ENCODE measurements at regions not wholly inside any gene's neighbourhood (a gene's known extent, or its start where the extent isn't known, plus 50 kb on each side); places are given as distances from the start of the nearest gene placed in this dataset.
"Not testable (repeated sequence)": the region's sequence is repeated elsewhere in the genome, so short reads cannot be mapped to it uniquely, and the experiment has no call there.

- H2AFZ ChIP-seq (ENCODE audit: low read length, unreplicated experiment): no peak overlapping the region
- no peaks in the 10 kb centered on the region for H3K36me3 ChIP-seq (ENCODE audit: insufficient read depth, low read length)
- H3K79me2 ChIP-seq (ENCODE audit: control insufficient read depth, insufficient read depth, low read length, unreplicated experiment): no peaks in the 10 kb centered on the region
- peaks cover 15% of the 10 kb centered on the region; the same call in 1 of the 2 replicates for H3K27me3 ChIP-seq (ENCODE audit: insufficient read depth, low read length)
- H3K27ac ChIP-seq (ENCODE audit: low read depth, low read length): no peak overlapping the region
- no peaks in the 10 kb centered on the region for H3K4me1 ChIP-seq (ENCODE audit: control insufficient read depth, insufficient read depth, low read length, unreplicated experiment)
- H3K4me3 ChIP-seq (ENCODE audit: low read depth, low read length): no peak overlapping the region
Measured at GRCh38 chr12:42010715-42011114, 134.0 kb downstream of the GXYLT1 start.

GRCh38 chr12:42010257-42010656, 134.4 kb downstream of the GXYLT1 start:
- H3K4me1 ChIP-seq (ENCODE audit: control insufficient read depth, insufficient read depth, low read length, unreplicated experiment): no peaks in the 10 kb centered on the region
- H3K4me3 ChIP-seq (ENCODE audit: low read depth, low read length): no peak overlapping the region
- no peak overlapping the region for H2AFZ ChIP-seq (ENCODE audit: low read length, unreplicated experiment)
- H3K27ac ChIP-seq (ENCODE audit: low read depth, low read length): no peak overlapping the region
- no peaks in the 10 kb centered on the region for H3K79me2 ChIP-seq (ENCODE audit: control insufficient read depth, insufficient read depth, low read length, unreplicated experiment)
- peaks cover 15% of the 10 kb centered on the region; the same call in 1 of the 2 replicates for H3K27me3 ChIP-seq (ENCODE audit: insufficient read depth, low read length)
- no peaks in the 10 kb centered on the region for H3K36me3 ChIP-seq (ENCODE audit: insufficient read depth, low read length)

- no peak overlapping the region for H2AFZ ChIP-seq (ENCODE audit: low read length, unreplicated experiment)
- no peaks in the 10 kb centered on the region for H3K36me3 ChIP-seq (ENCODE audit: insufficient read depth, low read length)
- no peak overlapping the region for H3K4me3 ChIP-seq (ENCODE audit: low read depth, low read length)
- no peaks in the 10 kb centered on the region for H3K4me1 ChIP-seq (ENCODE audit: control insufficient read depth, insufficient read depth, low read length, unreplicated experiment)
- no peaks in the 10 kb centered on the region for H3K79me2 ChIP-seq (ENCODE audit: control insufficient read depth, insufficient read depth, low read length, unreplicated experiment)
- H3K27ac ChIP-seq (ENCODE audit: low read depth, low read length): no peak overlapping the region
- peaks cover 15% of the 10 kb centered on the region for H3K27me3 ChIP-seq (ENCODE audit: insufficient read depth, low read length)
Measured at GRCh38 chr12:42008996-42009395, 135.7 kb downstream of the GXYLT1 start.

- H3K27me3 ChIP-seq (ENCODE audit: insufficient read depth, low read length): peaks cover 12% of the 10 kb centered on the region
- H3K36me3 ChIP-seq (ENCODE audit: insufficient read depth, low read length): no peaks in the 10 kb centered on the region
- no peaks in the 10 kb centered on the region for H3K4me1 ChIP-seq (ENCODE audit: control insufficient read depth, insufficient read depth, low read length, unreplicated experiment)
- no peak overlapping the region for H3K4me3 ChIP-seq (ENCODE audit: low read depth, low read length)
- H2AFZ ChIP-seq (ENCODE audit: low read length, unreplicated experiment): no peak overlapping the region
- H3K27ac ChIP-seq (ENCODE audit: low read depth, low read length): no peak overlapping the region
- H3K79me2 ChIP-seq (ENCODE audit: control insufficient read depth, insufficient read depth, low read length, unreplicated experiment): no peaks in the 10 kb centered on the region
Measured at GRCh38 chr12:42003031-42003430, 141.6 kb downstream of the GXYLT1 start.

GRCh38 chr12:42002563-42002962, 142.1 kb downstream of the GXYLT1 start:
- Histone ChIP-seq H3K36me3 (ENCODE audit: insufficient read depth, low read length) (no peaks in the 10 kb centered on the region), H3K4me3 (ENCODE audit: low read depth, low read length) (no peak overlapping the region), H3K79me2 (ENCODE audit: control insufficient read depth, insufficient read depth, low read length, unreplicated experiment) (no peaks in the 10 kb centered on the region), H2AFZ (ENCODE audit: low read length, unreplicated experiment) (no peak overlapping the region), H3K27me3 (ENCODE audit: insufficient read depth, low read length) (peaks cover 12% of the 10 kb centered on the region), H3K4me1 (ENCODE audit: control insufficient read depth, insufficient read depth, low read length, unreplicated experiment) (no peaks in the 10 kb centered on the region), H3K27ac (ENCODE audit: low read depth, low read length) (no peak overlapping the region)

- Histone ChIP-seq H3K27me3 (ENCODE audit: insufficient read depth, low read length) (peaks cover 6% of the 10 kb centered on the region; the same call in 1 of the 2 replicates), H3K36me3 (ENCODE audit: insufficient read depth, low read length) (no peaks in the 10 kb centered on the region), H3K4me1 (ENCODE audit: control insufficient read depth, insufficient read depth, low read length, unreplicated experiment) (no peaks in the 10 kb centered on the region), H3K4me3 (ENCODE audit: low read depth, low read length) (no peak overlapping the region), H2AFZ (ENCODE audit: low read length, unreplicated experiment) (no peak overlapping the region), H3K27ac (ENCODE audit: low read depth, low read length) (no peak overlapping the region), H3K79me2 (ENCODE audit: control insufficient read depth, insufficient read depth, low read length, unreplicated experiment) (no peaks in the 10 kb centered on the region)
Measured at GRCh38 chr12:41998436-41998835, 146.2 kb downstream of the GXYLT1 start.

GRCh38 chr12:41993283-41993682, 151.4 kb downstream of the GXYLT1 start:
- H3K27me3 ChIP-seq (ENCODE audit: insufficient read depth, low read length): peaks cover 7% of the 10 kb centered on the region
- H3K4me1 ChIP-seq (ENCODE audit: control insufficient read depth, insufficient read depth, low read length, unreplicated experiment): no peaks in the 10 kb centered on the region
- no peak overlapping the region for H2AFZ ChIP-seq (ENCODE audit: low read length, unreplicated experiment)
- no peaks in the 10 kb centered on the region for H3K79me2 ChIP-seq (ENCODE audit: control insufficient read depth, insufficient read depth, low read length, unreplicated experiment)
- no peak overlapping the region for H3K27ac ChIP-seq (ENCODE audit: low read depth, low read length)
- H3K4me3 ChIP-seq (ENCODE audit: low read depth, low read length): no peak overlapping the region
- H3K36me3 ChIP-seq (ENCODE audit: insufficient read depth, low read length): no peaks in the 10 kb centered on the region

GRCh38 chr12:41992692-41993215, 151.9 kb downstream of the GXYLT1 start:
- Histone ChIP-seq H3K79me2 (ENCODE audit: control insufficient read depth, insufficient read depth, low read length, unreplicated experiment) (no peaks in the 10 kb centered on the region), H3K4me1 (ENCODE audit: control insufficient read depth, insufficient read depth, low read length, unreplicated experiment) (no peaks in the 10 kb centered on the region), H3K27me3 (ENCODE audit: insufficient read depth, low read length) (peaks cover 7% of the 10 kb centered on the region), H3K27ac (ENCODE audit: low read depth, low read length) (no peak overlapping the region), H2AFZ (ENCODE audit: low read length, unreplicated experiment) (no peak overlapping the region), H3K36me3 (ENCODE audit: insufficient read depth, low read length) (no peaks in the 10 kb centered on the region), H3K4me3 (ENCODE audit: low read depth, low read length) (no peak overlapping the region)

- H3K4me3 ChIP-seq (ENCODE audit: low read depth, low read length): no peak overlapping the region
- no peaks in the 10 kb centered on the region for H3K36me3 ChIP-seq (ENCODE audit: insufficient read depth, low read length)
- H3K27me3 ChIP-seq (ENCODE audit: insufficient read depth, low read length): peaks cover 7% of the 10 kb centered on the region
- H3K27ac ChIP-seq (ENCODE audit: low read depth, low read length): no peak overlapping the region
- no peaks in the 10 kb centered on the region for H3K79me2 ChIP-seq (ENCODE audit: control insufficient read depth, insufficient read depth, low read length, unreplicated experiment)
- no peak overlapping the region for H2AFZ ChIP-seq (ENCODE audit: low read length, unreplicated experiment)
- no peaks in the 10 kb centered on the region for H3K4me1 ChIP-seq (ENCODE audit: control insufficient read depth, insufficient read depth, low read length, unreplicated experiment)
Measured at GRCh38 chr12:41992022-41992421, 152.7 kb downstream of the GXYLT1 start.

GRCh38 chr12:41988715-41989114, 156.0 kb downstream of the GXYLT1 start:
- no peak overlapping the region for H2AFZ ChIP-seq (ENCODE audit: low read length, unreplicated experiment)
- H3K27me3 ChIP-seq (ENCODE audit: insufficient read depth, low read length): peaks cover 7% of the 10 kb centered on the region
- no peaks in the 10 kb centered on the region for H3K79me2 ChIP-seq (ENCODE audit: control insufficient read depth, insufficient read depth, low read length, unreplicated experiment)
- no peak overlapping the region for H3K27ac ChIP-seq (ENCODE audit: low read depth, low read length)
- no peaks in the 10 kb centered on the region for H3K36me3 ChIP-seq (ENCODE audit: insufficient read depth, low read length)
- H3K4me1 ChIP-seq (ENCODE audit: control insufficient read depth, insufficient read depth, low read length, unreplicated experiment): no peaks in the 10 kb centered on the region
- no peak overlapping the region for H3K4me3 ChIP-seq (ENCODE audit: low read depth, low read length)

GRCh38 chr12:41986513-41986912, 158.2 kb downstream of the GXYLT1 start:
- not testable (repeated sequence) for H3K27me3 ChIP-seq (ENCODE audit: insufficient read depth, low read length); H3K27ac ChIP-seq (ENCODE audit: low read depth, low read length); H3K4me3 ChIP-seq (ENCODE audit: low read depth, low read length); H3K36me3 ChIP-seq (ENCODE audit: insufficient read depth, low read length); H2AFZ ChIP-seq (ENCODE audit: low read length, unreplicated experiment); H3K79me2 ChIP-seq (ENCODE audit: control insufficient read depth, insufficient read depth, low read length, unreplicated experiment); H3K4me1 ChIP-seq (ENCODE audit: control insufficient read depth, insufficient read depth, low read length, unreplicated experiment)

Data from ACC112 (cell line).